Smooth muscle cell (in vitro differentiated cells): ENCODE measurements at regions not wholly inside any gene's neighbourhood (a gene's known extent, or its start where the extent isn't known, plus 50 kb on each side); places are given as distances from the start of the nearest gene placed in this dataset.

Experiments
- DNase-seq: peaks from one replicate; lab custom pipeline; 2025; ENCODE audit not compliant: unreplicated experiment; lab: John Stamatoyannopoulos, UW
- H2AFZ ChIP-seq: fragments of 200-600 bp; sonication (generic); 2 replicates; pipeline ENCODE4 v1.6.0; 2016; ENCODE audit warnings: antibody characterized with exemption, low read depth, mild to moderate bottlenecking
- H3F3A ChIP-seq: fragments of 200-600 bp; sonication (generic); 2 replicates; pipeline ENCODE4 v1.6.0; 2017; ENCODE audit warnings: antibody characterized with exemption, low read depth
- H3K27ac ChIP-seq: fragments of 200-600 bp; sonication (generic); 2 replicates; pipeline ENCODE4 v1.5.1; 2016; ENCODE audit warnings: low read depth, mild to moderate bottlenecking
- H3K27me3 ChIP-seq: fragments of 200-600 bp; sonication (generic); 2 replicates; pipeline ENCODE4 v1.6.1; 2016; ENCODE audit warnings: low read depth, mild to moderate bottlenecking
- H3K36me3 ChIP-seq: fragments of 200-600 bp; sonication (generic); 2 replicates; pipeline ENCODE4 v1.5.1; 2016; ENCODE audit warnings: low read depth
- H3K4me1 ChIP-seq: fragments of 200-600 bp; sonication (generic); 2 replicates; pipeline ENCODE4 v1.5.1; 2016; ENCODE audit warnings: low read depth
- H3K4me2 ChIP-seq: fragments of 200-600 bp; sonication (generic); 2 replicates; pipeline ENCODE4 v1.6.0; 2016; ENCODE audit warnings: mild to moderate bottlenecking
- H3K4me3 ChIP-seq: fragments of 200-600 bp; sonication (generic); 2 replicates; pipeline ENCODE4 v1.5.1; 2016; ENCODE audit warnings: mild to moderate bottlenecking
- H3K79me2 ChIP-seq: fragments of 200-600 bp; sonication (generic); 2 replicates; pipeline ENCODE4 v1.6.0; 2016; ENCODE audit warnings: low read depth, mild to moderate bottlenecking
- H3K9ac ChIP-seq: fragments of 200-600 bp; sonication (generic); 2 replicates; pipeline ENCODE4 v1.6.0; 2016; ENCODE audit warnings: low read depth
- H3K9me3 ChIP-seq: fragments of 200-600 bp; sonication (generic); replicated peaks from 2 replicates; pipeline ENCODE4 v1.5.1; 2016; ENCODE audit warnings: low read depth
- H4K20me1 ChIP-seq: fragments of 200-600 bp; sonication (generic); 2 replicates; pipeline ENCODE4 v1.6.0; 2016; ENCODE audit warnings: low read depth
- WGBS: methylation state at CpG from one replicate; pipeline ENCODE4 v1.1.7; 2016; ENCODE audit warnings: low lambda C conversion rate; 5-methylcytosine and 5-hydroxymethylcytosine counted together
- TF ChIP-seq, protein P1 (sequence below): fragments of 200-600 bp; sonication (generic); IDR thresholded peaks from 2 replicates; pipeline ENCODE4 v1.5.1; 2017; ENCODE audit warnings: borderline replicate concordance, mild to moderate bottlenecking, antibody characterized with exemption; ENCODE audit not compliant: insufficient read depth, poor library complexity, severe bottlenecking

DNA sequence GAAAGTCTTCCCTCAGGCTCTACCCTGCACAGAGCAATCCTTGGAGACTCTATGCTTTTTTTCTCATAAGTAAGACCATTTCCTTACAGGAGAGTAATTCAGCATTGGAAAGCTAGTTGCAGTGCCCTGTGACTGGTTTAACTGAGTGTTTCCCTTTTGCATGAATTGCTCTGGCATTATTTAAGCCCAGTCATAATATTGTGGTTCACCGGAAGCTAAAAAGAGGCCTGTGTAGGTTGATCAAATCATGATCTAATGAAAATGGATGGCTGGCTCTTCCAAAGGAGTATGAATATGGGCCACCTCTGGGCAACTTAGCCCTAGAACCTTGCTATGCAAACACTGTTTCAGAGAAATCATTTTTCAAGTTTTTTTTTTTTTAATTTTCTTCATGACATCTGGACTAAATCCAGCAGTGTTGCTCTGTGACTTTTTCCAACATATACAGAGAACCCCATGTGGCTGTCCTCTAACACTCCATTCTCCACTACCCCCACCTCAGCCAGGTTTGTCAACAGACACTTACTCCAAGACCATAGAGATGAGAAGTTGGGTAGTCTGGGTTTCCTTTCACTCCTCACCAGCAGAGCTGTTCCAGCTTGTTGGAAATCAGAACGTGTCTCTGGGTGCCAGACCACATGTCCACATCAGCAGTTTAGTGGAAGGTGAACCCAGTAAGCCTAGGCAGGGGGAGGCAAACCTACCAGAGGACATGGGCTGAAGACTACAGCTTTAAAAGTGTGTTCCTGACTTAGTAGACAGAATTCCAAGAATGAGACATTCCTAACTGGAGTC, 175.2 kb upstream of the SLC14A2 start:
- TF ChIP-seq, protein P1, sequence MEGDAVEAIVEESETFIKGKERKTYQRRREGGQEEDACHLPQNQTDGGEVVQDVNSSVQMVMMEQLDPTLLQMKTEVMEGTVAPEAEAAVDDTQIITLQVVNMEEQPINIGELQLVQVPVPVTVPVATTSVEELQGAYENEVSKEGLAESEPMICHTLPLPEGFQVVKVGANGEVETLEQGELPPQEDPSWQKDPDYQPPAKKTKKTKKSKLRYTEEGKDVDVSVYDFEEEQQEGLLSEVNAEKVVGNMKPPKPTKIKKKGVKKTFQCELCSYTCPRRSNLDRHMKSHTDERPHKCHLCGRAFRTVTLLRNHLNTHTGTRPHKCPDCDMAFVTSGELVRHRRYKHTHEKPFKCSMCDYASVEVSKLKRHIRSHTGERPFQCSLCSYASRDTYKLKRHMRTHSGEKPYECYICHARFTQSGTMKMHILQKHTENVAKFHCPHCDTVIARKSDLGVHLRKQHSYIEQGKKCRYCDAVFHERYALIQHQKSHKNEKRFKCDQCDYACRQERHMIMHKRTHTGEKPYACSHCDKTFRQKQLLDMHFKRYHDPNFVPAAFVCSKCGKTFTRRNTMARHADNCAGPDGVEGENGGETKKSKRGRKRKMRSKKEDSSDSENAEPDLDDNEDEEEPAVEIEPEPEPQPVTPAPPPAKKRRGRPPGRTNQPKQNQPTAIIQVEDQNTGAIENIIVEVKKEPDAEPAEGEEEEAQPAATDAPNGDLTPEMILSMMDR, result no peak
- DNase-seq, result no peak
- WGBS, result 71% methylated on average over 2 of the region's 2 CpGs
- no peak overlapping the region for H3K27ac ChIP-seq
- no peaks in the 10 kb centered on the region for H3F3A ChIP-seq
- H3K27me3 ChIP-seq, result no peaks in the 10 kb centered on the region
- no peaks in the 10 kb centered on the region for H3K9me3 ChIP-seq
- no peak overlapping the region for H3K4me2 ChIP-seq
- H2AFZ ChIP-seq, result no peak overlapping the region
- H3K4me1 ChIP-seq, result no peaks in the 10 kb centered on the region
- H3K79me2 ChIP-seq, result no peaks in the 10 kb centered on the region
- no peaks in the 10 kb centered on the region for H3K36me3 ChIP-seq
- H3K9ac ChIP-seq, result no peak overlapping the region
- no peak overlapping the region for H3K4me3 ChIP-seq
- no peaks in the 10 kb centered on the region for H4K20me1 ChIP-seq

DNA sequence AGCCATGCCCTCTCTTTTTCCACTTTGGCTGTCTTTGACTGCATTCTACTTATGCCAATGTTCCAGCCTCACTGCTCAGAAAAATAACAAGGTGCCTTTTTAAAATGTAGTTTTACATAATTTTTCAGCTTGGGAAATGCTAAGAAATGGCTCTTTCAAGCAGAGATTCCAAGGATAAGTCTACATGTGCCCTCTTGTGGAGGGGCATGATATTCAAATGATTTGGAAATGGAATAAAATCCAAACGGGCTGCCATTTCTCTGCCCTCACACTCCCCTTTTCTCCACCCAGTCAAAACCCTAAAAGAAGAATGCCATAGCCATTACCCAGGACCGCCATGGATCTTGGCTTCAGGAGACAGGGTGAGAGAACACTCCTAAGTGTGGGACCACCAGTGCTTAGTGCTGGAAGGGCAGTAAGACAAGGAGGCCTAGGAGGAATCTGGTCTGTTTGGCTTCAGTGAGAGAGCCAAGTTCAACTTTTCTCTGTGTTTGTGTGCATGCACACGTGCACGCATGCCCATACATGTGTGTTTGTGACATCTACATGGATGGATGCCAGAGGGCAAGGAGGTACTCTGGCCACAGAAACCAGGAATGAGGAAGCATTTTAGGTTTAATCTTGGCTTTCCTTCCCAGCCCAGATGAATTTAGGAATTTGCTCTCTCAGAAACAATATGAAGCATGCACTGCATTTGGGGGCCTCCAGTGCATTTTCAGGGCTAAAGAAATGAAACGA, 174.0 kb upstream of the SLC14A2 start:
- H3K27me3 ChIP-seq, result no peaks in the 10 kb centered on the region
- no peak overlapping the region for H3K4me3 ChIP-seq
- no peaks in the 10 kb centered on the region for H3K79me2 ChIP-seq
- H3K27ac ChIP-seq, result no peak overlapping the region
- no peaks in the 10 kb centered on the region for H3K9me3 ChIP-seq
- TF ChIP-seq, protein P1, result peak; percentile 35
- H3K36me3 ChIP-seq, result no peaks in the 10 kb centered on the region
- H3F3A ChIP-seq, result no peaks in the 10 kb centered on the region
- 90% methylated on average over 5 of the region's 5 CpGs for WGBS
- H4K20me1 ChIP-seq, result no peaks in the 10 kb centered on the region
- no peak for DNase-seq
- H2AFZ ChIP-seq, result no peak overlapping the region
- no peak overlapping the region for H3K9ac ChIP-seq
- no peak overlapping the region for H3K4me2 ChIP-seq
- H3K4me1 ChIP-seq, result no peaks in the 10 kb centered on the region

DNA sequence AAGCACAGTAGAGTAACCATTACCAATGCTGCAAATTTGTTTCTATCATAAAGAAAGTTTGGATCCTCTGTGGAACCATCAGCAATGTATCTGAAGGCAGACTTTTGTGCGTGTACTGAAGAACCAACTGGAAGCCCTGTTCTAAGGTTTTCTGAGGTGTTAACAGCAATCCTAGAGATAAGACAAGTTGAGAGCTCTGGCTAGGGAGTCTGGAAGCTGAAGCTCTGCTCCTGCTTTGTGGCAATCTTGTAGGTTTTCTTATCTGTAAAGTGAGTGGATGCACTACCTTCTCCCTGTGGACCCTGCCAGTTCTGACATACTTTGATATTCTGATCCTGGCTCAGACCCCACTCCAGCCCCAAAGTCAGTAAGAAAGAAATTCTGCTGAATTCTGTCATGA, 171.2 kb upstream of the SLC14A2 start:
- Histone ChIP-seq H3F3A (no peaks in the 10 kb centered on the region), H3K4me3 (no peak overlapping the region), H3K36me3 (no peaks in the 10 kb centered on the region), H4K20me1 (no peaks in the 10 kb centered on the region), H3K4me1 (peaks cover 5% of the 10 kb centered on the region), H3K27me3 (peaks cover 4% of the 10 kb centered on the region), H3K9me3 (no peaks in the 10 kb centered on the region), H2AFZ (no peak overlapping the region), H3K4me2 (no peak overlapping the region), H3K79me2 (no peaks in the 10 kb centered on the region), H3K27ac (no peak overlapping the region), H3K9ac (no peak overlapping the region)
- no peak for DNase-seq
- TF ChIP-seq, protein P1, result no peak
- WGBS, result 52% methylated on average over 1 of the region's 1 CpG
